IMR-90 (cell line): ENCODE measurements at regions not wholly inside any gene's neighbourhood (a gene's known extent, or its start where the extent isn't known, plus 50 kb on each side); places are given as distances from the start of the nearest gene placed in this dataset.

Experiments
- BHLHE40 ChIP-seq: fragments of 150-350 bp; IDR thresholded peaks from 2 replicates; pipeline ENCODE4 v1.6.1; 2016; ENCODE audit warnings: mild to moderate bottlenecking, low read depth, low read length
- CEBPB ChIP-seq: IDR thresholded peaks from 2 replicates; pipeline ENCODE4 v1.6.1; 2012; ENCODE audit warnings: low read depth, low read length, improper control_type of control experiment
- CTCF ChIP-seq: conservative IDR thresholded peaks from 2 replicates; pipeline ENCODE4 v1.5.1; 2012; ENCODE audit warnings: mild to moderate bottlenecking, low read depth, low read length, improper control_type of control experiment

GRCh38 chr2:81260320-81260719 is 955.8 kb upstream of the LRRTM1 start:
- no peak for TF ChIP-seq CEBPB
- no peak for TF ChIP-seq BHLHE40
- no peak for TF ChIP-seq CTCF
